Hepatocyte (in vitro differentiated cells): ENCODE measurements at regions not wholly inside any gene's neighbourhood (a gene's known extent, or its start where the extent isn't known, plus 50 kb on each side); places are given as distances from the start of the nearest gene placed in this dataset.

Source experiments
- EZH2 ChIP-seq: fragments of 200-600 bp; sonication (generic); IDR thresholded peaks from 2 replicates; pipeline ENCODE4 v1.6.1; 2016; ENCODE audit warnings: antibody characterized with exemption, mild to moderate bottlenecking, borderline replicate concordance
- EZH2phosphoT487 ChIP-seq: fragments of 200-600 bp; sonication (generic); IDR thresholded peaks from one replicate; pipeline ENCODE4 v1.6.1; 2018; ENCODE audit warnings: antibody characterized with exemption, mild to moderate bottlenecking, low read depth, moderate library complexity; ENCODE audit not compliant: unreplicated experiment, severe bottlenecking
- TF ChIP-seq, protein P1 (sequence below): fragments of 200-600 bp; sonication (generic); IDR thresholded peaks from 2 replicates; pipeline ENCODE4 v1.5.1; 2016; ENCODE audit warnings: antibody characterized with exemption, mild to moderate bottlenecking; ENCODE audit not compliant: poor library complexity

DNA sequence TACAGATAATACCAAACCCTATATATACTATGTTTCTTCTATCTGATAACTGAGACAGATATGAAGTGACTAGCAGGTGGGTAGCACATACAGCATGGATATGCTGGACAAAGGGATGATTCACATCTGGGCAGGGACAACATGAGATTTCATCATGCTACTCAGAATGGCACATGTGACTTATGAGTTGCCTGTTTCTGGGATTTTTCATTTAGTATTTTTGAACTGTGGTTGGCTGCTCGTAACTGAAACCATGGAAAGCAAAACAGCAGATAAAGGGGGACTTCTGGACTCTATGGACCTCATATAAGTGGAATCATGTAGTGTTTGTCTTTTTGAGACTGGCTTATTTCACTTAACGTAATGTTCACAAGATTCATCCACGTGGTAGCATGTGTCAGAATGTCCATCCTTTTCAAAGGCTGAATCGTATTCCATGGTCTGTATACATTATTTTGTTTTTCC lies 883.0 kb downstream of the TBC1D22A start:
- TF ChIP-seq, protein P1, sequence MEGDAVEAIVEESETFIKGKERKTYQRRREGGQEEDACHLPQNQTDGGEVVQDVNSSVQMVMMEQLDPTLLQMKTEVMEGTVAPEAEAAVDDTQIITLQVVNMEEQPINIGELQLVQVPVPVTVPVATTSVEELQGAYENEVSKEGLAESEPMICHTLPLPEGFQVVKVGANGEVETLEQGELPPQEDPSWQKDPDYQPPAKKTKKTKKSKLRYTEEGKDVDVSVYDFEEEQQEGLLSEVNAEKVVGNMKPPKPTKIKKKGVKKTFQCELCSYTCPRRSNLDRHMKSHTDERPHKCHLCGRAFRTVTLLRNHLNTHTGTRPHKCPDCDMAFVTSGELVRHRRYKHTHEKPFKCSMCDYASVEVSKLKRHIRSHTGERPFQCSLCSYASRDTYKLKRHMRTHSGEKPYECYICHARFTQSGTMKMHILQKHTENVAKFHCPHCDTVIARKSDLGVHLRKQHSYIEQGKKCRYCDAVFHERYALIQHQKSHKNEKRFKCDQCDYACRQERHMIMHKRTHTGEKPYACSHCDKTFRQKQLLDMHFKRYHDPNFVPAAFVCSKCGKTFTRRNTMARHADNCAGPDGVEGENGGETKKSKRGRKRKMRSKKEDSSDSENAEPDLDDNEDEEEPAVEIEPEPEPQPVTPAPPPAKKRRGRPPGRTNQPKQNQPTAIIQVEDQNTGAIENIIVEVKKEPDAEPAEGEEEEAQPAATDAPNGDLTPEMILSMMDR: no peak
- TF ChIP-seq EZH2phosphoT487 (no peak), EZH2 (no peak)
